Nephron progenitor cell (in vitro differentiated cells): ENCODE measurements at regions not wholly inside any gene's neighbourhood (a gene's known extent, or its start where the extent isn't known, plus 50 kb on each side); places are given as distances from the start of the nearest gene placed in this dataset.
"Not testable (repeated sequence)": the region's sequence is repeated elsewhere in the genome, so short reads cannot be mapped to it uniquely, and the experiment has no call there.

ENCODE experiments used
- DNase-seq: peaks from one replicate; pipeline ENCODE4 v3.0.0; 2021
- H3K27ac Mint-ChIP-seq: 2 replicates; pipeline ENCODE4 v1.8.0; 2021; ENCODE audit warnings: mild to moderate bottlenecking, moderate library complexity, mixed read lengths
- H3K27me3 Mint-ChIP-seq: 2 replicates; pipeline ENCODE4 v1.8.0; 2021; ENCODE audit warnings: mild to moderate bottlenecking, low read depth, mixed read lengths; ENCODE audit not compliant: poor library complexity
- H3K36me3 Mint-ChIP-seq: 2 replicates; pipeline ENCODE4 v1.8.0; 2021; ENCODE audit warnings: low read depth, mixed read lengths
- H3K4me1 Mint-ChIP-seq: 2 replicates; pipeline ENCODE4 v1.8.0; 2021; ENCODE audit warnings: mixed read lengths
- H3K4me3 Mint-ChIP-seq: 2 replicates; pipeline ENCODE4 v1.8.0; 2021; ENCODE audit warnings: mild to moderate bottlenecking, moderate library complexity, mixed read lengths
- H3K9me3 Mint-ChIP-seq: 2 replicates; pipeline ENCODE4 v1.8.0; 2021; ENCODE audit warnings: mild to moderate bottlenecking, moderate library complexity, mixed read lengths
- TF ChIP-seq, protein P1 (sequence below): fragments of 200-600 bp; sonication (generic); IDR thresholded peaks from 2 replicates; pipeline ENCODE4 v1.5.0; 2021; ENCODE audit warnings: antibody characterized with exemption

- DNase-seq = no peak
- Mint-ChIP-seq H3K9me3 (no peaks in the 10 kb centered on the region), H3K4me3 (no peak overlapping the region), H3K4me1 (no peaks in the 10 kb centered on the region), H3K36me3 (no peaks in the 10 kb centered on the region), H3K27me3 (no peaks in the 10 kb centered on the region), H3K27ac (no peak overlapping the region)
- TF ChIP-seq, protein P1, sequence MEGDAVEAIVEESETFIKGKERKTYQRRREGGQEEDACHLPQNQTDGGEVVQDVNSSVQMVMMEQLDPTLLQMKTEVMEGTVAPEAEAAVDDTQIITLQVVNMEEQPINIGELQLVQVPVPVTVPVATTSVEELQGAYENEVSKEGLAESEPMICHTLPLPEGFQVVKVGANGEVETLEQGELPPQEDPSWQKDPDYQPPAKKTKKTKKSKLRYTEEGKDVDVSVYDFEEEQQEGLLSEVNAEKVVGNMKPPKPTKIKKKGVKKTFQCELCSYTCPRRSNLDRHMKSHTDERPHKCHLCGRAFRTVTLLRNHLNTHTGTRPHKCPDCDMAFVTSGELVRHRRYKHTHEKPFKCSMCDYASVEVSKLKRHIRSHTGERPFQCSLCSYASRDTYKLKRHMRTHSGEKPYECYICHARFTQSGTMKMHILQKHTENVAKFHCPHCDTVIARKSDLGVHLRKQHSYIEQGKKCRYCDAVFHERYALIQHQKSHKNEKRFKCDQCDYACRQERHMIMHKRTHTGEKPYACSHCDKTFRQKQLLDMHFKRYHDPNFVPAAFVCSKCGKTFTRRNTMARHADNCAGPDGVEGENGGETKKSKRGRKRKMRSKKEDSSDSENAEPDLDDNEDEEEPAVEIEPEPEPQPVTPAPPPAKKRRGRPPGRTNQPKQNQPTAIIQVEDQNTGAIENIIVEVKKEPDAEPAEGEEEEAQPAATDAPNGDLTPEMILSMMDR = no peak
Measured at GRCh38 chr5:13215370-13215769, 729.1 kb downstream of the DNAH5 start.

DNA sequence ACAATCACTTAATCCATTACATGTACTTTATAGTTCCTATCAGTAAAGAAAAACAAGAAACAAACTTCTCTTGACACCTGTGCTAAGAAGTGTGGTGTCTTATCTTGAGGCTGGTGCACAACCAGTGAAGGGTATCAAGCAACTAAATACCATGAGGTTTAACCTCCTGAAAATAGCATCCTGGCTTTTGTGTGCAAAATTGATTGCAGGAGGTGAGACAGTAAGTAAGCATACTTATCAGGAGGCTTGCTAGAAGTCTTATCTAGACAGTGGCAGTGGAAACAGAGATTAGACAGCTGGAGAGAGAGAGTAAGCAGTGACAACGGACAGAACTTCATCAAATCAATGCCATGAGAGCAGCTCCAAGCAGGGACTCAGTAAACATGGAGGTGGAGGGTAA lies 730.3 kb downstream of the DNAH5 start:
- no peaks in the 10 kb centered on the region for H3K9me3 Mint-ChIP-seq
- H3K27me3 Mint-ChIP-seq = no peaks in the 10 kb centered on the region
- no peaks in the 10 kb centered on the region for H3K4me1 Mint-ChIP-seq
- DNase-seq = no peak
- TF ChIP-seq, protein P1 = no peak
- no peak overlapping the region for H3K4me3 Mint-ChIP-seq
- no peak overlapping the region for H3K27ac Mint-ChIP-seq
- H3K36me3 Mint-ChIP-seq = no peaks in the 10 kb centered on the region

DNA sequence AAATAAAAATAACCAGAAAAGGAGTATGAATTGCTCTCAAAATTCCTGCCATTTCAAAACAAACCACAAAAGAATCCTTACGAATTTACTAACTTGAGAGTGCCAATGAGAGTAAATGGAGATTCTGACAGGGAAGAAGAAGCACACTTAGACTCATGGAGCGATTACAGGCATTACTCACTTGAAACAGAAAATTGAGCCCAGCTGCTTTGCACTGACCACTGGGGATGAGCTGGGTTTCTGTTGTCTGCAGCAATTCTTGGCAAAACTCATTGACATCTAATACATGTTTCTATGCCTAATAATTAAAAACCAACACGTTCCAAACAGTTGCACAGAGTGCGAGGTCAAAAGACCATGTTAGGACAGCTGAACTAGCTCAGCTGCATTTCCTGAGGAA lies 731.6 kb downstream of the DNAH5 start:
- H3K36me3 Mint-ChIP-seq = no peaks in the 10 kb centered on the region
- no peaks in the 10 kb centered on the region for H3K4me1 Mint-ChIP-seq
- H3K27me3 Mint-ChIP-seq = no peaks in the 10 kb centered on the region
- TF ChIP-seq, protein P1 = no peak
- H3K9me3 Mint-ChIP-seq = no peaks in the 10 kb centered on the region
- H3K27ac Mint-ChIP-seq = no peak overlapping the region
- H3K4me3 Mint-ChIP-seq = no peak overlapping the region
- no peak for DNase-seq

GRCh38 chr5:13211064-13211463 lies 733.4 kb downstream of the DNAH5 start:
- Mint-ChIP-seq H3K4me1 (no peaks in the 10 kb centered on the region), H3K36me3 (no peaks in the 10 kb centered on the region), H3K27me3 (no peaks in the 10 kb centered on the region), H3K27ac (no peak overlapping the region), H3K4me3 (no peak overlapping the region), H3K9me3 (no peaks in the 10 kb centered on the region)
- TF ChIP-seq, protein P1 = no peak
- no peak for DNase-seq

- H3K4me3 Mint-ChIP-seq = no peak overlapping the region
- H3K36me3 Mint-ChIP-seq = no peaks in the 10 kb centered on the region
- TF ChIP-seq, protein P1 = no peak
- no peaks in the 10 kb centered on the region for H3K9me3 Mint-ChIP-seq
- H3K27me3 Mint-ChIP-seq = no peaks in the 10 kb centered on the region
- no peak overlapping the region for H3K27ac Mint-ChIP-seq
- no peaks in the 10 kb centered on the region for H3K4me1 Mint-ChIP-seq
- no peak for DNase-seq
Measured at GRCh38 chr5:13207112-13207511, 737.4 kb downstream of the DNAH5 start.

- Mint-ChIP-seq H3K9me3 (no peaks in the 10 kb centered on the region), H3K27ac (no peak overlapping the region), H3K4me3 (no peak overlapping the region), H3K27me3 (no peaks in the 10 kb centered on the region), H3K36me3 (no peaks in the 10 kb centered on the region), H3K4me1 (no peaks in the 10 kb centered on the region)
- no peak for DNase-seq
- TF ChIP-seq, protein P1 = no peak
Measured at GRCh38 chr5:13201022-13201421, 743.5 kb downstream of the DNAH5 start.

DNA sequence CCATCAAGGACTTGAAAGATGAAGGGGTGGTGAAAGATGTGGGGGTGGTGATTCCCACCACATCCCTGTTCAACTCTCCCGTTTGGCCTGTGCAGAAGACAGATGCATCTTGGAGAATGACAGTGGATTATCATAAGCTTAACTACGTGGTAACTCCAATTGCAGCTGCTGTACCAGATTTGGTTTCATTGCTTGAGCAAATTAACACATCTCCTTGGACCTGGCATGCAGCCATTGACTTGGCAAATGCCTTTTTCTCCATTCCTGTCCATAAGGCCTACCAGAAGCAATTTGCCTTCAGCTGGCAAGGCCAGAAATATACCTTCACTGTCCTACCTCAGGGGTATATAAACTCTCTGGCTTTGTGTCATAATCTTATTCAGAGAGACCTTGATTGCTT lies 746.3 kb downstream of the DNAH5 start:
- H3K4me1 Mint-ChIP-seq, H3K36me3 Mint-ChIP-seq, DNase-seq, H3K27me3 Mint-ChIP-seq, H3K9me3 Mint-ChIP-seq, H3K27ac Mint-ChIP-seq, H3K4me3 Mint-ChIP-seq: not testable (repeated sequence)
